NCI-H2107 treated with DMSO at 0.1 percent for 48 hours (cell line): ENCODE measurements at regions not wholly inside any gene's neighbourhood (a gene's known extent, or its start where the extent isn't known, plus 50 kb on each side); places are given as distances from the start of the nearest gene placed in this dataset.

Experiments
- DNase-seq: peaks from one replicate; lab custom pipeline; 2025; ENCODE audit not compliant: unreplicated experiment; lab: John Stamatoyannopoulos, UW

- no peak for DNase-seq
Measured at GRCh38 chr1:90149101-90149500, 154.2 kb downstream of the ZNF326 start.

- no peak for DNase-seq
Measured at GRCh38 chr1:90147093-90147492, 152.2 kb downstream of the ZNF326 start.

DNA sequence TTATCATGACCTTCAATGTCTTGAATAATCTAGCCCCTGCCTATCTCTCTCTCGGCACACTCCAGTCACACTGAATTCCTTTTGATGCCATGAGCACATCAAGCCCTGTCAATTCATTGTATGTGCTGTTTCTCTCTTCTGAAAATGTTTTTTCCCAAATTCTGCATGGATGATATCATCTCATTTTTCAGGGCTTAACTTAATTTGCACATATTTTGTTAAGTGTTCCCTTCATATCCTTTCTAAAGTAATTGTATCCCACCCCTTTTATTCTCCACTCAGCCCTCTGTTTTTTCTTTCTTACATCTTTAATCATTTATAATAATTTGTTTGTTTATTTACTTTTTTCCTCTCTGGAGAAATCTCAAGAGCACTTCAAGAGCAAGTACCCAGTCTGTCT, 149.9 kb downstream of the ZNF326 start:
- no peak for DNase-seq

DNA sequence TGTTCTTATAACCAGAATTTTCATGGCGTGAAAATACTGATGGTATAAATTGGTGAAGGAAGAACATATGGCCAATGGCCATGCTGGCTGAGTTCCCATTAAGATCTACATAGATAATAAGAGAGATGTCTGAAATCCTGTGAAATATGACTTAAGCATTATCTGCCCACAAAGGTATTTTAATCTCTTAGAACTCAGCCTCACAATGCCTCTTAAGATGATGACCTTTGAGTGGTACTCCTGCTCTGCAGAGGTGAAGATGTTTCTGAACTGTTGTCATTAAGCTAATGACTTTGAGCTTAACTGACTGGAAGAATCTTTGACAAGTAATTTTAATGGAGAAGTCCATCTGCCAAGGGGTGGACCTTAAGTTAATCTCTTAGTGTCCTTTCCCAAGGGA, 148.7 kb downstream of the ZNF326 start:
- no peak for DNase-seq

GRCh38 chr1:90142697-90143096, 147.8 kb downstream of the ZNF326 start:
- DNase-seq = no peak

GRCh38 chr1:90139837-90140236, 144.9 kb downstream of the ZNF326 start:
- DNase-seq = no peak

GRCh38 chr1:90135286-90135685, 140.4 kb downstream of the ZNF326 start:
- DNase-seq = no peak

- DNase-seq = no peak
Measured at GRCh38 chr1:90134175-90134955, 139.5 kb downstream of the ZNF326 start.

DNA sequence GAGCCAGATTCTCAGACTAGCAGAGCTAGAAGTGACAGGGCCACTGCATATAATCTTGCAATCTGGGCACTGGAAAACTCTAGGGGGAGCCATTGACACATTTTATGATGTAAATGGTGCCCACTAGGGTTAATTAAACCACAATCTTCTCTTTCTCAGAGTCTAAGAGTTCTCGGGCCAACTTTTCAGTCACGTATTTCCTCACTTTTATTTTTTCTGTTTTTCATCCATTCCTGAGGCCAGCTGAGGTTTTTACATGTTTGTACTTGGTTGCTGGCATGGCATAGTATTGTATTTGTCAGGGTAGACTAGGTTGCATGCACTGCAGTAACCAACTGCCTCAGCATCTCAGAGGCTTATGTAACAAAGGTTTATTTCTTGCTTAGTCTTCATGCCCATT, 138.2 kb downstream of the ZNF326 start:
- DNase-seq = peak; percentile 5

DNA sequence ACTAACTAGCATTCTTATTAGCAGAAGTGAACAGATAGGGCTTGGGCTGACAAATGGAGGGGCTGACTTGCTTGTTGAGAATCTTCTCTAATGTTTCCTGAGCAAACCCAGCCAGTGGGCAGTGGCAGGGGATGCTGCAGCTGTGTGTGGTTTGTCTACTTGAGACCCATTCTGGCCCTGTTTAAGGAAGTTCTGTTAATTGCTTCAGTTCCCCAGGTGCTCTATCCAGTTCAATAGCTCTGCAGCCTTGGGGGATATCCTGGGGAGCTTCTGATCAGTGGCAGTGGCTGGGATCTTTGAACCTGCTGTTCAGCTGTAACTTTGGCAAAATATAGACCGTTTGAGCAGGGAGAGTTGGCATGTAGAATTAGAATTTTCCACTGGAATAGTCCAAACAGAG, 137.4 kb downstream of the ZNF326 start:
- no peak for DNase-seq

DNA sequence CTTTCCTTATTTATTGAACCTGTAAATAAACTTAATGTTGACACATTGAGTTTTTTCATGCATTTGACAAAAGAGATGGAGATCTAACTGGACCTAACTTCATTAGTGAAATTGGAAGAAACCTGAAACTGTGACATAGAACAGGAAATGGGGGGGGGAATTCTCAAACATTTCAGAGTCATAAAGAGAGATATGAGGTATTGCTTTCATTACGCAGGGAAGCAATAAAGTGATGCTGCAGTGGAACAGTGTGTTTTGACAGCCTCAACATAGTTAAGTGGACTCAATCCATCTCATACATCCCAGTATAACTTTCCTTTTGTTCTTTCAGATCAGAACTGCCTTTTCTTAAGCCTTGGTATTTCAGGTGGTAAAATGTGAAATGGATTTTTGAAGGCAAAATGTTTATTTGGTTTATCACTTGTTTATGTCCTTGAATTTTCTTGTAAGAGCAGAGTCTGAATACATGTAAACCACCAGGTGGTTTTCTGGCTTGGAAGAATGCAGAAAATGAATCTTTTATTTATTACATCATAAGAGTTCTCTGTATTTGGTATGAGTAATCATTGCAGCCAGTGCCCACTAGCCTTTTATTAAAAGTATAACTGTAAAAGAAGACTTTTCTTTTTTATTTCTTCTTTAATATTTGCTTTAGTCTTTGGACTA, 132.5 kb downstream of the ZNF326 start:
- no peak for DNase-seq

DNA sequence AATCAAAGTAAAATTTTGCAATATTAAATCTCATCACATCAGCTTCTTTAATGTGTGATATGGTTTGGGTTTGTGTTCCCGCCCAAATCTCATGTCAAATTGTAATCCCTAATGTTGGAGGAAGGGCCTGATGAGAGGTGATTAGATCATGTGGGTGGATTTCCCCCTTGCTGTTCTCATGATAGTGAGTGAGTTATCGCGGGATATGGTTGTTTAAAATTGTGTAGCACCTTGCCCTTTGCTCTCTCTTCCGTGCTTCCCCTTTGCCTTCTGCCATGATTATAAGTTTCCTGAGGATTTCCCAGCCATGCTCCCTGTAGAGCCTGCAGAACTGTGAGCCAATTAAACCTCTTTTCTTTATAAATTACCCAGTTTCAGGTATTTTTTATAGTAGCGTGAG, 131.9 kb downstream of the ZNF326 start:
- no peak for DNase-seq

GRCh38 chr1:90122654-90123340, 127.9 kb downstream of the ZNF326 start:
- no peak for DNase-seq

DNA sequence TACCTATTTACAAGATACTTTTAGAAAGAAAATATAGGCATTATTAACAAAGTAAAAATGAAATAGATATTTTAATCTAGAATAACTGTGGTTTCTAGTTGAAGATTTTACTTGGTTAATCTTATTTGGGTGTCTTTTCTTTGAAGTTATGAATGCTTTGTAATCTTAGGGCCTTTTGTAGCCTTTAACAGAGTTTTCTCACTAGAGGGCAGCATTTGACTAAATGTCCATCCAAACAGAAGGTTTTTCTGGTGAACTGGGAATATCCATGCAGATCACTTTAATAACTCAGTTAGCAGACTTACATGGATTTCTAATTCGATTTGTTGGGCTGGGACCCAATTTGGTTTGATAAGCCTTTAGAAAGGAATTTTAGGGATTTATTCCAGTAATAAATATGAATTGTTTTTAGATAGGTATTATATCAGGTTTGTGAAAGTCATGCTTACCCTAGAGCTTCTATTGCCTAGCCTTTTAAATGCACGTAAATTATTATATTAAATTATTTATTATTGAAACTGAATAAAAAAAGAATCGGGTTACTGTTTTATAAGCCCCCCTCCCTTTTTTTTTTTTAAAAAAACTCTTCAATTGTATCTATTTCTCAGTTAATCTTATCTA, 119.7 kb downstream of the ZNF326 start:
- peak; percentile 71 for DNase-seq

DNA sequence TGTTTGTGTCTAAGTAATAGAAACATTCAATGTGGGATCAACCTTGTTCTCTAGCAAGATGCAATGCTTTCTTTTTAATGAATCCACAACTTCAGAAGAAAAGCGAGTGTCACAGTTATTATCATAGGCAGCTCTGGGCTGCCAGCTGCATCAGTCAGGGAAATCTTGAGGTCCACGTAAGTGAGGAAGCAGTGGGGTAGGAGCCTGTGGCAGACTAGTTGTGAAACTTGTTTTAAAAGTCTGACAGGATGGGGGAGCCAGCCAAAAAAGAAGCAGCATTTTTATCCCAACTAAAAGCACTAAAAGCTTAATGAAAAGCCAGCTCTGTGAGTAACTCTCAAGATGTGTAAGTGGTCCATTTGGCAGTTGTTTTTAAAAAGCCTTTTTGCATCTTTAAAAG, 113.1 kb downstream of the ZNF326 start:
- DNase-seq = no peak

DNA sequence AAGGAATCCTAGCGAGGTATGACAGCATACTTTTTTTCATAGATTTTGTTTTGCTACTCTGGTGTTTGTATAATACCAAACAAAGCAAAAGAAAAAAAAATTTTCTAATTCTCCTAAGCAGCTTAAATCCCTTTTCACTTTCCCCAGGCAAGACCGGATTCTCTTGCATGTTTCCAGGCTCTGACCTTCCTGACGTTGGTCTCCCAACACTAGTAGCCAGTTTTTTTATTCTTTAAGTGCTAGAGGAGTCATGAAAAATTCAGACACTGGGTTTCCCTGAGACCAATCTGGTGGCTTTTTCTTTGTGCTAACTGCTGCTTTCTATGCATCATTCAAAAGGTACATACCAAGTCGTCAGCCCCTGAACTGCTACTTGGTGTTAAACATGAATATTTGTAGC, 111.4 kb downstream of the ZNF326 start:
- no peak for DNase-seq

DNA sequence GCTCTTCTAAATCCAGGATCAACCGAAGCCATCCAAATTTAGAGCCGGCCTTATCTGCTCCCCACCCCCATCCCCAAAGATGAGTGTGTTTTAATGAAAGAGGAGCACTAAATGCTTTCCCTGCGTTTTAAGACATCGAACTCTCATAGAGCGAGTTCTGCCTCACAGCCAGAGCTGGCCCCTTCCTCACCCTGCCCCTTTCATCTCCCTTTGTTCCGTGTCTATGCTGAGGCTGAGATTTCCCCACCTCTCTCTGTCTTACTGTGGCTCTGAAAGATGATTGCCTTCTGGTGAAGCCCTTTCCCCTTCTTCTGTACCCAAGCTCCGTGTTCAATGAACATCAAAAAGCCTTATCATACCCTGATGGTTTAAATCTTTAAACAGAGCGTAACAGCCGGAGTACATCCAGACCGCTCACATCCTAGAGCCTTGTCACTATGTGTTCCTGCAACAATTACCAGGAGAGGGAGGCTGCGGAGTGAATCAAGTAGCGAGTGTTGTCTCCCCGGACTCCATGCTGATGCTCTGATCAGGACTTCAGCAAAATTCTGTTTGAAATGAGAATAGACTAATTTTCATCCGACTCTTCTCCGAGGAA, 110.1 kb downstream of the ZNF326 start:
- no peak for DNase-seq

DNA sequence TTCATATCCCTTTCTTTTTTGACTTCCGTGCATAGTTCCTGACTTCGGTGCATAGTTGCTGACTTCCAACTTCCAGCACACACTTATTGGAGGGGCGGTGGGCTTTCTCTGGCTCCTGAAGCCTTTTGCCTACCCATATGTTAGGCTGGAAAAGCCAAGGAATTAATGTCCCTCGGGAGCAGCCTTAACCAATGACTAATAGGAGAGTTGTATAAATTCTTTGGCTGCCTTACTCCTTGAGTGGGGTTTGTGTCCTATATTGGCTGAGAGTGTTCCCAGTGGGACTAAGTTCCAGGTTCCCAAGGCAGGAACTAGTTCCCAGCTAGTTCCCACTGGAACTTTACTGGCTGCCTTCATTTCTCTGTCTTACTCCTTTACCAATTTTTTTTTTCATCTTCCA, 105.7 kb downstream of the ZNF326 start:
- DNase-seq = no peak

DNA sequence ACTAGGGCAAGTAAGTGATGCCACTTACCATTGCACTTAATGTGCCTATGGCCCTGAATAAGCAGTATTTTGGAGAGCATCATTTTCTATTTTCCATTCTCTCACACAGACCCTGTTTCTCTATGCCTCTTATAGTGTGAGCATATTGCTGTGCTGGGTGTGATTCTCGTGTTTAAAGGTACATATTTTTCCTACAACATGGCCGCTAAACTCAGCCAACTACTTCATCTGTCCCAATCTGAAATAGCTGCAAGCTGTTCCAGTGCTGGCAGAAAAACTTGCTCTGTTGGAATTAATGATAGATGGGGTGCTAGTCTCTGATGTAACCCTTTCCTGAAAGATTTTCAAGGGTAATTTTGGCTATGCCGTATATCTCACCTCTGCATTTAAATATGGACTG, 97.5 kb downstream of the ZNF326 start:
- DNase-seq = no peak
